Prostate gland (tissue), 2 donors: ENCODE measurements at regions not wholly inside any gene's neighbourhood (a gene's known extent, or its start where the extent isn't known, plus 50 kb on each side); places are given as distances from the start of the nearest gene placed in this dataset.
A peak's percentile ranks its signal among the peaks of the same experiment; 100 is the strongest.

Source experiments
- CTCF ChIP-seq, 4 experiments: fragments of 200-600 bp in 2 of 4; fragments of 450-650 bp in 2 of 4; sonication (generic) in 2 of 4; IDR thresholded peaks; 1 replicate in 3 of 4; 2 replicates in 1 of 4; pipeline ENCODE4 v1.5.1; 2016 to 2019; ENCODE audit warnings: antibody characterized with exemption in 4 of 4, mild to moderate bottlenecking in 2 of 4, moderate library complexity in 2 of 4
- POLR2AphosphoS5 ChIP-seq: sonication (generic); formaldehyde crosslinking; IDR thresholded peaks from one replicate; pipeline ENCODE4 v1.6.1; 2017; ENCODE audit warnings: antibody characterized with exemption

DNA sequence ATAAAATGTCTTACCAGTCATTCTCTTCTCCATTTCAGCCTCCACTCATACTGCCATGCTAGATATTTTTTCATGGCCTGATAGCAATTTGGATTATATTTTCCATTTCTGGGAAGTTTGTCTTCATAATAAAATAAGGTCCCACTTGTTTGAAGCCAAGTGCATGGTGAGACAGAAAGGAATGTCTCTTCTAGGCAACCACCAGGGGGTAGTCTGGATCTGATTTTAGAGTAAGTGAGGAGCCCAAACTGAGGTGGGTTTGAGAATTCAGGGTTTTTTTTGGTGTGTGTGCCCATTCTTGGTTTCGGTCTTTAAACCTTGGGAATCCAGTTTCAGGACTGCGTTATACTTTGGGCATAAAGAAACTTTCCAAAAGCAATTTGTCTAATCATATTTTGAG is 315.5 kb downstream of the RPRM start:
- TF ChIP-seq CTCF (IDR thresholded peaks at IDR 0.05), result peak in 3 of 4 experiments; percentile 43 to 48 (median 47)
- no peak for TF ChIP-seq POLR2AphosphoS5
